Stomach (tissue), 8 donors: ENCODE measurements at regions not wholly inside any gene's neighbourhood (a gene's known extent, or its start where the extent isn't known, plus 50 kb on each side); places are given as distances from the start of the nearest gene placed in this dataset.
A peak's percentile ranks its signal among the peaks of the same experiment; 100 is the strongest.

Experiments
- DNase-seq, 2 donors: peaks; one replicate each; pipeline versions ENCODE4 v3.0.0 to v3.0.0-alpha.2; 2013 to 2019
- H3K27ac ChIP-seq, 5 donors: fragments of 200-600 bp in 4 of 5; sonication (generic) in 4 of 5; one replicate each; pipeline ENCODE4 v1.5.1; 2013 to 2019; ENCODE audit warnings: mild to moderate bottlenecking in 1 of 5, moderate library complexity in 1 of 5
- H3K27me3 ChIP-seq, 3 donors: fragments of 200-600 bp; sonication (generic); one replicate each; pipeline ENCODE4 v1.5.1; 2017 to 2019; ENCODE audit warnings: mixed run types in 1 of 3
- H3K36me3 ChIP-seq, 4 donors: fragments of 200-600 bp; sonication (generic); 1 replicate in 3 of 4; 2 replicates in 1 of 4; pipeline ENCODE4 v1.5.1; 2016 to 2019
- H3K4me1 ChIP-seq, 4 donors: fragments of 200-600 bp; sonication (generic); one replicate each; pipeline ENCODE4 v1.5.1; 2016 to 2019
- H3K4me3 ChIP-seq, 4 donors: fragments of 200-600 bp; sonication (generic) in 3 of 4; one replicate each; pipeline ENCODE4 v1.5.1; 2016 to 2019; ENCODE audit warnings: mild to moderate bottlenecking in 1 of 4
- H3K9me3 ChIP-seq, 4 donors: fragments of 200-600 bp; sonication (generic); one replicate each; pipeline ENCODE4 v1.5.1; 2016 to 2019
- EP300 ChIP-seq: sonication (generic); formaldehyde crosslinking; IDR thresholded peaks from one replicate; pipeline ENCODE4 v1.6.1; 2017; ENCODE audit warnings: antibody characterized with exemption
- POLR2A ChIP-seq, 4 donors: fragments of 450-650 bp; IDR thresholded peaks; one replicate each; pipeline ENCODE4 v1.6.1; 2016; ENCODE audit warnings: antibody characterized with exemption in 4 of 4, control low read depth in 2 of 4, mild to moderate bottlenecking in 1 of 4, moderate library complexity in 1 of 4
- POLR2AphosphoS5 ChIP-seq, 3 donors: sonication (generic); formaldehyde crosslinking; IDR thresholded peaks; one replicate each; pipeline ENCODE4 v1.6.1; 2016; ENCODE audit warnings: antibody characterized with exemption in 3 of 3
- WGBS, 5 donors: extraction: QIAGEN DNeasy Blood & Tissue Kit in 3 of 5; methylation state at CpG; one replicate each; pipeline versions ENCODE4 v1.1.5 to v1.1.7; 2013 to 2018; 5-methylcytosine and 5-hydroxymethylcytosine counted together
- intact Hi-C: fragments of 100-400 bp; cut with DNase I; formaldehyde crosslinking; loops from one replicate; pipeline ENCODE4 v1.15.1; 2023; ENCODE audit warnings: low total_unique reads
- TF ChIP-seq, protein P1 (sequence below), 7 experiments: fragments of 450-650 bp in 4 of 7; fragments of 200-600 bp in 3 of 7; sonication (generic) in 3 of 7; IDR thresholded peaks; one replicate each; pipeline ENCODE4 v1.5.1; 2016 to 2019; ENCODE audit warnings: antibody characterized with exemption in 7 of 7, control low read depth in 2 of 7, mild to moderate bottlenecking in 1 of 7
- donor health status: healthy with polysubstance abuse.
- donor health status: Bipolar disorder and iron deficiency.
- donor health status: healthy.

DNA sequence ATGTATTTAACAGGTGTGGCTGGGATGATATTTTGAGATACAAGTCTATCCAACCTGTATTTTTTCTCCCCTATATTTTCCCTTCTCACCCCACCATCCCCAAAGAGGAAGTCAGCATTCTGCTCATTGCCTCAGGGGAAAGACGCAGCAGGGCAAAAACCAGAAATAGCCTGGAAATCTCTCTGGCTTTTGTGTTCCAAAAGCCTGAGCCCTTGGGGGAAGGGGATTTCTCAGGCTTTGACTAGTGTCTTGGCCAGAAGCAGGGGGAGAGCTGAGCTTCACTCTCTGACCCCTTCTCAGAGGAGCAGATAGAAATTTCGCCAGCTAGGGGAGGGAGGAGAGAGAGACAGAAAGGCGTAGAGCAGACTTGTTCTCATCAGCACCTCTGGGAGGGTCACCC, 244.7 kb downstream of the RRAGC start:
- Histone ChIP-seq H3K36me3 (no peaks in the 10 kb centered on the region), H3K9me3 (no peaks in the 10 kb centered on the region), H3K4me1 (no peaks in the 10 kb centered on the region), H3K27me3 (peaks cover 0 to 27% (median 0%) of the 10 kb centered on the region in 3 donors), H3K4me3 (no peak overlapping the region), H3K27ac (no peak overlapping the region)
- DNase-seq = peak in 1 of 2 donors; percentile 35
- TF ChIP-seq EP300 (no peak), POLR2A (IDR thresholded peaks at IDR 0.05) (no peak), POLR2AphosphoS5 (IDR thresholded peaks at IDR 0.05) (no peak)
- TF ChIP-seq, protein P1, sequence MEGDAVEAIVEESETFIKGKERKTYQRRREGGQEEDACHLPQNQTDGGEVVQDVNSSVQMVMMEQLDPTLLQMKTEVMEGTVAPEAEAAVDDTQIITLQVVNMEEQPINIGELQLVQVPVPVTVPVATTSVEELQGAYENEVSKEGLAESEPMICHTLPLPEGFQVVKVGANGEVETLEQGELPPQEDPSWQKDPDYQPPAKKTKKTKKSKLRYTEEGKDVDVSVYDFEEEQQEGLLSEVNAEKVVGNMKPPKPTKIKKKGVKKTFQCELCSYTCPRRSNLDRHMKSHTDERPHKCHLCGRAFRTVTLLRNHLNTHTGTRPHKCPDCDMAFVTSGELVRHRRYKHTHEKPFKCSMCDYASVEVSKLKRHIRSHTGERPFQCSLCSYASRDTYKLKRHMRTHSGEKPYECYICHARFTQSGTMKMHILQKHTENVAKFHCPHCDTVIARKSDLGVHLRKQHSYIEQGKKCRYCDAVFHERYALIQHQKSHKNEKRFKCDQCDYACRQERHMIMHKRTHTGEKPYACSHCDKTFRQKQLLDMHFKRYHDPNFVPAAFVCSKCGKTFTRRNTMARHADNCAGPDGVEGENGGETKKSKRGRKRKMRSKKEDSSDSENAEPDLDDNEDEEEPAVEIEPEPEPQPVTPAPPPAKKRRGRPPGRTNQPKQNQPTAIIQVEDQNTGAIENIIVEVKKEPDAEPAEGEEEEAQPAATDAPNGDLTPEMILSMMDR (IDR thresholded peaks at IDR 0.05) = no peak
- WGBS, 5 donors = 64 to 87% (median 85%) methylated on average over 3 of the region's 3 CpGs
- intact Hi-C loops = no loop called here

DNA sequence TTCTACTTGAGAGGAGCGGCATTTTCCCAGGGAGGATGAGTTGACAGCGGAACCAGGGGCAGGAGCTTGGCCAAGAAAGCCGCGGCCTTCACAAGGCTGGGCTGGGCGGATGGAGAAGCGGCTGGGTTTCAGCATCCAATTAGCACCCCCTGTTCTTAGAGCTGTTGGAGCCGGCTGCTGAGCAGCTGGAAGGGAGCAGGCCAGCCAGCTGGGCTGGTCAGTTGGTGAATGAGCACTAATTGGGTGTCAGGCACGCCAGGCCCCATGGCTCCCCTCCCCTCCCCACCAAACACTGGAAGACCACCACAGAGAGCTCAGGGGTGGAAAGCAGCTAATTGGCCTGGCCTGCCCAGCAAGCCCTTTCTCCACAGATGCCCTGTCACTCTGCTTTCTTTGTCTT, 245.6 kb downstream of the RRAGC start:
- H3K4me3 ChIP-seq = no peak overlapping the region
- TF ChIP-seq, protein P1 (IDR thresholded peaks at IDR 0.05) = no peak
- TF ChIP-seq EP300 (no peak), POLR2AphosphoS5 (IDR thresholded peaks at IDR 0.05) (no peak), POLR2A (IDR thresholded peaks at IDR 0.05) (no peak)

DNA sequence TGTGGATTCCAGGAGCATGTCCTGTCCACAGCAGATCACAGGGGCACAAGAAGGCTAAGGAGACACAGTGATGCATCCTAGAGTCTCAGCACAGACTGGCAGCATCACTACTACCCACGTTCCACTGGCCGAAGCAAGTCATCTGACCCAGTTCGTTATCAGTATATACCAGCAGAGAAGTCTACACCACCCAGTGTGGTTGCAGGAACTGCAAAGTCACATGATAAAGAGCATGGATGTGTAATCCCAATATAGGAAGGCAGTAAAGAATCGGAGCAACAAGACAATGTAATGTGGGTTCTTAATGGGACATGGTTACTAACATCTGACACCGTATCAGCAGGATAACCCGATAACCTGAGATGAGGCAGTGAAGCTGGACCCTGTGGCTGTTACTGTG, 246.6 kb downstream of the RRAGC start:
- Histone ChIP-seq H3K4me3 (no peak overlapping the region), H3K4me1 (no peaks in the 10 kb centered on the region), H3K9me3 (no peaks in the 10 kb centered on the region), H3K27ac (no peak overlapping the region), H3K27me3 (peaks cover 0 to 27% (median 0%) of the 10 kb centered on the region in 3 donors), H3K36me3 (no peaks in the 10 kb centered on the region)
- 80 to 91% (median 87%) methylated on average over 6 of the region's 6 CpGs for WGBS, 5 donors
- TF ChIP-seq POLR2A (IDR thresholded peaks at IDR 0.05) (no peak), EP300 (no peak), POLR2AphosphoS5 (IDR thresholded peaks at IDR 0.05) (no peak)
- TF ChIP-seq, protein P1 (IDR thresholded peaks at IDR 0.05) = no peak
- intact Hi-C loops = no loop called here
- DNase-seq = no peak

More for the DNA sequence above, 245.6 kb downstream of the RRAGC start:
- DNase-seq = peak in 1 of 2 donors; percentile 74
- Histone ChIP-seq H3K4me1 (no peaks in the 10 kb centered on the region), H3K9me3 (no peaks in the 10 kb centered on the region), H3K36me3 (no peaks in the 10 kb centered on the region), H3K27me3 (peaks cover 0 to 27% (median 0%) of the 10 kb centered on the region in 3 donors), H3K27ac (no peak overlapping the region)
- intact Hi-C loops = no loop called here
- 65 to 91% (median 81%) methylated on average over 6 to 8 of the region's 8 CpGs for WGBS, 5 donors

DNA sequence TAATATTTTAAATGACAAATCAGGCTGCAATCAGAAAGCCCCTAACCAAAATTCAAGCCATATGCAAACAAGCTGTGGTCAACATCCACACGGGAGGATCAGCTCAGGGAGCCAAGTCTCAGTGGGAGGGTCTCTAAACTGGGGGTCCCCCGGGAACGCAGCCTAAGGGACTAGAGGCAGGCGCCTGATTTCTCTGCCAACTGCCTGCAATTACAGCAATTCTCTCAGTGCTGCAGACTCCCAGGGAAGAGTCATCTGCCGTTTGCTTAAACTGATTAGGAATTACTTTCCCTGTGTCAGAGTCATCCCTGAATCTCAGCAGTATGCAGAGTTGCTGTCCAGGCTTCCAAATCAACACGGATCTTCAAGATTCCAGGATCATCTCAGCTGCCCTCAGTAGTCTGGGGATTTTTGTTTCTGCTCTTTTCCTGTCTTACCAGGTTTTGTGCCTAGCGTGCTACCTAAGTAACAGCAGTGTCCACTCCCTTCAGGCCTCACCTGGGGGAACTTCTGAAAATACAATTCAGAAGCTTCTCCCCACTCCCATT, 247.8 kb downstream of the RRAGC start:
- WGBS, 5 donors = 51 to 68% (median 55%) methylated on average over 7 of the region's 7 CpGs

More for the DNA sequence above, 247.8 kb downstream of the RRAGC start:
- Histone ChIP-seq H3K36me3 (no peaks in the 10 kb centered on the region), H3K4me3 (no peak overlapping the region), H3K9me3 (no peaks in the 10 kb centered on the region), H3K4me1 (no peaks in the 10 kb centered on the region), H3K27me3 (peaks cover 0 to 21% (median 0%) of the 10 kb centered on the region in 3 donors), H3K27ac (no peak overlapping the region)
- intact Hi-C loops = no loop called here
- TF ChIP-seq POLR2A (IDR thresholded peaks at IDR 0.05) (no peak), EP300 (no peak)
- TF ChIP-seq, protein P1 (IDR thresholded peaks at IDR 0.05) = no peak
- DNase-seq = peak in 1 of 2 donors; percentile 34
